Lung (tissue), 11 donors: ENCODE measurements at regions not wholly inside any gene's neighbourhood (a gene's known extent, or its start where the extent isn't known, plus 50 kb on each side); places are given as distances from the start of the nearest gene placed in this dataset.
A peak's percentile ranks its signal among the peaks of the same experiment; 100 is the strongest.
"Not testable (repeated sequence)": the region's sequence is repeated elsewhere in the genome, so short reads cannot be mapped to it uniquely, and the experiment has no call there.

Experiments
- ATAC-seq: fragments of 200-7000 bp; cut with Tn5 transposase; one replicate; pipeline ENCODE4 v1.9.1; 2020; ENCODE audit warnings: moderate number of reproducible peaks; ENCODE audit not compliant: insufficient read depth, low FRiP score
- DNase-seq, 3 donors: peaks; one replicate each; pipeline ENCODE4 v3.0.0-alpha.2; 2013 to 2017
- H3K27ac ChIP-seq, 2 donors: one replicate each; pipeline ENCODE4 v1.5.1; 2013; ENCODE audit warnings: mild to moderate bottlenecking in 2 of 2, moderate library complexity in 2 of 2, control low read depth in 1 of 2, inconsistent platforms in 1 of 2, low read depth in 1 of 2, low read length in 1 of 2
- H3K27me3 ChIP-seq, 3 donors: one replicate each; pipeline ENCODE4 v1.5.1; 2013; ENCODE audit warnings: low read length in 2 of 3; ENCODE audit not compliant: control insufficient read depth in 3 of 3, insufficient read depth in 3 of 3
- H3K36me3 ChIP-seq, 4 donors: one replicate each; pipeline ENCODE4 v1.5.1; 2013; ENCODE audit warnings: low read length in 4 of 4, mild to moderate bottlenecking in 1 of 4, moderate library complexity in 1 of 4; ENCODE audit not compliant: control insufficient read depth in 4 of 4, insufficient read depth in 4 of 4
- H3K4me1 ChIP-seq, 5 donors: one replicate each; pipeline ENCODE4 v1.5.1; 2013; ENCODE audit warnings: low read length in 5 of 5, mild to moderate bottlenecking in 2 of 5, moderate library complexity in 1 of 5; ENCODE audit not compliant: control insufficient read depth in 5 of 5, insufficient read depth in 5 of 5
- H3K4me3 ChIP-seq: one replicate; pipeline ENCODE4 v1.5.1; 2013; ENCODE audit warnings: mild to moderate bottlenecking, control low read depth, moderate library complexity
- H3K9ac ChIP-seq, 2 donors: one replicate each; pipeline ENCODE4 v1.5.1; 2013; ENCODE audit warnings: low read length in 2 of 2, control low read depth in 1 of 2; ENCODE audit not compliant: insufficient read depth in 1 of 2
- H3K9me3 ChIP-seq, 4 donors: one replicate each; pipeline ENCODE4 v1.5.1; 2013; ENCODE audit warnings: low read length in 3 of 4, mild to moderate bottlenecking in 1 of 4, moderate library complexity in 1 of 4; ENCODE audit not compliant: control insufficient read depth in 4 of 4, insufficient read depth in 3 of 4
- WGBS, 2 donors: extraction: QIAGEN DNeasy Blood & Tissue Kit; methylation state at CpG; one replicate each; pipeline ENCODE4 v1.1.7; 2013; 5-methylcytosine and 5-hydroxymethylcytosine counted together
- TF ChIP-seq, protein P1 (sequence below): IDR thresholded peaks from 2 replicates; pipeline ENCODE4 v1.5.1; 2012; ENCODE audit warnings: mild to moderate bottlenecking; ENCODE audit errors: control extremely low read depth, extremely low read depth
- donor health status: control.
- donor health status: control.
- donor health status: Bipolar disorder and iron deficiency.
- donor health status: healthy.
- donor health status: DM: yes; HTN: yes; CAD: no.

DNA sequence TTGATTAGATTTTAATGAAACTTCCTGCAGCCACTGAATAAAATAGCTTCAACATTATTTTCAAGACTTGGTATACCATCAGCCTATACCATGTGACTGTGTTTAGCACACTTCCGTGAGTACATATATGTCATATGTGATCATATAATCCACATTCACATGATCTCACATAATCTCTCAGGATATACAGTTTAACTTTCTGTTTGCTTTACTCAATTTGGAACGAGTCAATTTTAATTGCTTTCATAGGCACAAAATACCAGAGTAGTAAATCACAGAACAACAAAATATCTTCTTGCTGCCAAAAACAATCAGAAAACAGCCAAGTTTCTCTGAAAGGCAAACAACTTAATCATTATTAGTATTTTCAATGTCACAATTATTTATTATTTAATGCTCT, 731.1 kb upstream of the DIAPH2 start:
- TF ChIP-seq, protein P1, sequence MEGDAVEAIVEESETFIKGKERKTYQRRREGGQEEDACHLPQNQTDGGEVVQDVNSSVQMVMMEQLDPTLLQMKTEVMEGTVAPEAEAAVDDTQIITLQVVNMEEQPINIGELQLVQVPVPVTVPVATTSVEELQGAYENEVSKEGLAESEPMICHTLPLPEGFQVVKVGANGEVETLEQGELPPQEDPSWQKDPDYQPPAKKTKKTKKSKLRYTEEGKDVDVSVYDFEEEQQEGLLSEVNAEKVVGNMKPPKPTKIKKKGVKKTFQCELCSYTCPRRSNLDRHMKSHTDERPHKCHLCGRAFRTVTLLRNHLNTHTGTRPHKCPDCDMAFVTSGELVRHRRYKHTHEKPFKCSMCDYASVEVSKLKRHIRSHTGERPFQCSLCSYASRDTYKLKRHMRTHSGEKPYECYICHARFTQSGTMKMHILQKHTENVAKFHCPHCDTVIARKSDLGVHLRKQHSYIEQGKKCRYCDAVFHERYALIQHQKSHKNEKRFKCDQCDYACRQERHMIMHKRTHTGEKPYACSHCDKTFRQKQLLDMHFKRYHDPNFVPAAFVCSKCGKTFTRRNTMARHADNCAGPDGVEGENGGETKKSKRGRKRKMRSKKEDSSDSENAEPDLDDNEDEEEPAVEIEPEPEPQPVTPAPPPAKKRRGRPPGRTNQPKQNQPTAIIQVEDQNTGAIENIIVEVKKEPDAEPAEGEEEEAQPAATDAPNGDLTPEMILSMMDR: no peak
- ATAC-seq: no peak

DNA sequence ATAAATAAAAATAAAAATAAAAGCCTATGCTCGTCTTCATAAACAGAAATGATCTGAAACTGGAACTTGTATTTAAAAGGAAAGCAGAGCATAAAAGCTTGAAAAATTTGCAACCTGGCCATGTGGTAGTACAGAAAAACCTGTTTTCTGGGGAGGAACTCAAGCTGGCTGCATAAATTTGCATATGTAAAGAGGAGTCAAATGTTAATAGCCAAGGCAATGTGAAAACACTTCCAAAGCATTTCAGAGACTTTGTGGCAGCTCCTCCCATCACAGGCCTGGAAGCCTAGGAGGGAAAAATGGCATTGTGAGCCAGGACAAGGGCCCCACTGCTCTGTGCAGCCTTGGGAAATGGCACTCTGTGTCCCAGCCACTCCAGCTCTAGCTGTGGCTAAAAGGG, 727.9 kb upstream of the DIAPH2 start:
- no peak overlapping the region for H3K9ac ChIP-seq
- H3K27ac ChIP-seq: no peak overlapping the region
- 69 to 83% methylated on average over 1 of the region's 1 CpG for WGBS, 2 donors
- peaks cover 0 to 6% (median 1%) of the 10 kb centered on the region in 4 donors for H3K9me3 ChIP-seq
- no peak overlapping the region for H3K4me3 ChIP-seq
- H3K27me3 ChIP-seq: peaks cover 0 to 6% (median 0%) of the 10 kb centered on the region in 3 donors
- TF ChIP-seq, protein P1: no peak
- DNase-seq (no peak), ATAC-seq (no peak)
- no peaks in the 10 kb centered on the region for H3K36me3 ChIP-seq
- peaks cover 0 to 5% (median 0%) of the 10 kb centered on the region in 5 donors for H3K4me1 ChIP-seq

More for the DNA sequence above, 731.1 kb upstream of the DIAPH2 start:
- WGBS, 2 donors: 65 to 83% methylated on average over 2 of the region's 2 CpGs
- H3K27ac ChIP-seq: no peak overlapping the region
- H3K27me3 ChIP-seq: peaks cover 0 to 17% (median 12%) of the 10 kb centered on the region in 3 donors
- peaks cover 0 to 6% (median 1%) of the 10 kb centered on the region in 4 donors for H3K9me3 ChIP-seq
- H3K36me3 ChIP-seq: no peaks in the 10 kb centered on the region
- no peak overlapping the region for H3K4me3 ChIP-seq
- peak in 2 of 3 donors; percentile 38 to 56 for DNase-seq
- H3K4me1 ChIP-seq: peaks cover 0 to 5% (median 0%) of the 10 kb centered on the region in 5 donors
- no peak overlapping the region for H3K9ac ChIP-seq

DNA sequence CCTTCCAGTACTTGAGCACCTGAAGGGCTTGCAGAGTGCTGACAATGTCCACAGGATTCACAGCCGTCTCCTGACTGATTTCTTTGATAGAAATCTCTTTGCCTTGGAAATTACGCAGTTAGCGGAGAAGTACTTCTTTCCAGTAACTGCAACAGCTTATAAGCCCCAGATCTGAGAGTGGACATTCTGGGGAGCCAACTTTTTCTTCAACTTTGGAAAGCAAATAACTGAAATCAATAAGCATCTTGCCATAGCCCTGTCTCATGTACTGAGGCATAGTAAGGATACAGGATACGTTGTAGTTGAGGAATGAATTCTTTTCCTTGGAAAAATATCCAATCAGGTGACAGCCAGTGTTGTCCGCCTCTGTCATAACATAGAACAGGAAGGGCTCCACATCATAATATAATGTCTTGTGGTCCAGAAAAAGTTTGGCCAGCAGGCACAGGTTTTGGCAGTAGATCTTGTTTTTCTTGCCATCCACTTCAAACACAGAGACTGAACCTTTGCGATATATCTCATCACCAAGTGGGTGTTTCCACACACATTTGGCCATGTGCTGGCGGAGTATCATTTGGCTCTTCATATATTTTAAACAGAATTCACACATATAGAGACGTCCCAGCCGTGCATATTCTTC, 711.1 kb upstream of the DIAPH2 start:
- not testable (repeated sequence) for H3K9ac ChIP-seq, H3K9me3 ChIP-seq, H3K4me1 ChIP-seq, DNase-seq, H3K27ac ChIP-seq, H3K4me3 ChIP-seq, H3K36me3 ChIP-seq, ATAC-seq, H3K27me3 ChIP-seq
- WGBS, 2 donors: 80 to 89% methylated on average over 8 to 9 of the region's 9 CpGs

DNA sequence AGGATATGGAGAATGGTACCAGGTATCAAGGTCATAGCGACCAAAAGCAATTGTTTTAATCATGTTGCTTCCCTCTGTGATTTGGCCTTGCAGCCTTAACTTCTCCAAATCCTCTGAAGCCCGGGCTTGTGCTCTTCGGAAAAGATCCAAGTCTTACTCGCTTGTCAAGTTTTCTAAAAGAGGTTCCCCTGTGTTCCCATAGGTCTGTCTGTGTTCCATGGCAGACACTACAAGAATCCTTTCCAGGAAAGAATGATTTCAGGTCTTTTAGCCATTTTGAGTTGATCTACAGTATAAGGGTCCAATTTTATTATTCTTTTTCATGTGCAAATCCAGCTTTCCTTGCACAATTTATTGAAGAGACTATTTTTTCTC, 710.6 kb upstream of the DIAPH2 start:
- Histone ChIP-seq H3K36me3 (no peaks in the 10 kb centered on the region), H3K9ac (no peak overlapping the region), H3K27me3 (no peaks in the 10 kb centered on the region), H3K27ac (no peak overlapping the region), H3K4me3 (no peak overlapping the region), H3K9me3 (no peaks in the 10 kb centered on the region), H3K4me1 (no peaks in the 10 kb centered on the region)
- DNase-seq: no peak
- WGBS, 2 donors: 81 to 82% methylated on average over 4 of the region's 4 CpGs
- ATAC-seq: no peak
- TF ChIP-seq, protein P1: no peak
